ENCODE measurements at regions not wholly inside any gene's neighbourhood (a gene's known extent, or its start where the extent isn't known, plus 50 kb on each side); places are given as distances from the start of the nearest gene placed in this dataset.
"Not testable (repeated sequence)": the region's sequence is repeated elsewhere in the genome, so short reads cannot be mapped to it uniquely, and the experiment has no call there.

GRCh38 chr5:167391286-167391685 is 900.2 kb upstream of the WWC1 start:
- intact Hi-C loops (cut with micrococcal nuclease) = not testable (repeated sequence)

GRCh38 chr5:167392240-167392639 is 899.2 kb upstream of the WWC1 start:
- intact Hi-C loops (cut with micrococcal nuclease) = no loop called here

- intact Hi-C loops (cut with micrococcal nuclease) = no loop called here
Measured at GRCh38 chr5:167393358-167393757, 898.1 kb upstream of the WWC1 start.

GRCh38 chr5:167402671-167403070 is 888.8 kb upstream of the WWC1 start:
- intact Hi-C loops (cut with micrococcal nuclease) = no loop called here

- intact Hi-C loops (cut with micrococcal nuclease) = no loop called here
Measured at GRCh38 chr5:167406513-167406912, 884.9 kb upstream of the WWC1 start.

GRCh38 chr5:167412556-167412955 is 878.9 kb upstream of the WWC1 start:
- intact Hi-C loops (cut with micrococcal nuclease) = no loop called here

GRCh38 chr5:167413506-167413905 is 877.9 kb upstream of the WWC1 start:
- intact Hi-C loops (cut with micrococcal nuclease) = no loop called here

GRCh38 chr5:167414611-167415010 is 876.8 kb upstream of the WWC1 start:
- intact Hi-C loops (cut with micrococcal nuclease) = no loop called here

GRCh38 chr5:167415779-167416746 is 875.4 kb upstream of the WWC1 start:
- intact Hi-C loops (cut with micrococcal nuclease) = no loop called here

- intact Hi-C loops (cut with micrococcal nuclease) = no loop called here
Measured at GRCh38 chr5:167417662-167418061, 873.8 kb upstream of the WWC1 start.

GRCh38 chr5:167425161-167425560 is 866.3 kb upstream of the WWC1 start:
- intact Hi-C loops (cut with micrococcal nuclease) = no loop called here

- intact Hi-C loops (cut with micrococcal nuclease) = no loop called here
Measured at GRCh38 chr5:167426501-167426900, 864.9 kb upstream of the WWC1 start.

GRCh38 chr5:167427641-167428040 is 863.8 kb upstream of the WWC1 start:
- intact Hi-C loops (cut with micrococcal nuclease) = not testable (repeated sequence)

- intact Hi-C loops (cut with micrococcal nuclease) = no loop called here
Measured at GRCh38 chr5:167440846-167441245, 850.6 kb upstream of the WWC1 start.

GRCh38 chr5:167442922-167443321 is 848.5 kb upstream of the WWC1 start:
- intact Hi-C loops (cut with micrococcal nuclease) = no loop called here

GRCh38 chr5:167447466-167448375 is 843.7 kb upstream of the WWC1 start:
- intact Hi-C loops (cut with micrococcal nuclease) = no loop called here

- intact Hi-C loops (cut with micrococcal nuclease) = no loop called here
Measured at GRCh38 chr5:167448376-167448775, 843.1 kb upstream of the WWC1 start.

GRCh38 chr5:167451076-167451475 is 840.4 kb upstream of the WWC1 start:
- intact Hi-C loops (cut with micrococcal nuclease) = no loop called here

GRCh38 chr5:167452136-167452535 is 839.3 kb upstream of the WWC1 start:
- intact Hi-C loops (cut with micrococcal nuclease) = no loop called here

- intact Hi-C loops (cut with micrococcal nuclease) = no loop called here
Measured at GRCh38 chr5:167453246-167454030, 838.0 kb upstream of the WWC1 start.

- intact Hi-C loops (cut with micrococcal nuclease) = no loop called here
Measured at GRCh38 chr5:167458412-167458811, 833.0 kb upstream of the WWC1 start.

Measured in T-helper 1 cell treated with Interleukin-12 subunit alpha and Interleukin-12 subunit beta and Interleukin-4 antibody, amounts not matched to agents 30 ng/mL and 1 ng/mL, for 36 hours (primary cell).